ENCODE measurements at regions not wholly inside any gene's neighbourhood (a gene's known extent, or its start where the extent isn't known, plus 50 kb on each side); places are given as distances from the start of the nearest gene placed in this dataset.
"Not testable (repeated sequence)": the region's sequence is repeated elsewhere in the genome, so short reads cannot be mapped to it uniquely, and the experiment has no call there.

DNA sequence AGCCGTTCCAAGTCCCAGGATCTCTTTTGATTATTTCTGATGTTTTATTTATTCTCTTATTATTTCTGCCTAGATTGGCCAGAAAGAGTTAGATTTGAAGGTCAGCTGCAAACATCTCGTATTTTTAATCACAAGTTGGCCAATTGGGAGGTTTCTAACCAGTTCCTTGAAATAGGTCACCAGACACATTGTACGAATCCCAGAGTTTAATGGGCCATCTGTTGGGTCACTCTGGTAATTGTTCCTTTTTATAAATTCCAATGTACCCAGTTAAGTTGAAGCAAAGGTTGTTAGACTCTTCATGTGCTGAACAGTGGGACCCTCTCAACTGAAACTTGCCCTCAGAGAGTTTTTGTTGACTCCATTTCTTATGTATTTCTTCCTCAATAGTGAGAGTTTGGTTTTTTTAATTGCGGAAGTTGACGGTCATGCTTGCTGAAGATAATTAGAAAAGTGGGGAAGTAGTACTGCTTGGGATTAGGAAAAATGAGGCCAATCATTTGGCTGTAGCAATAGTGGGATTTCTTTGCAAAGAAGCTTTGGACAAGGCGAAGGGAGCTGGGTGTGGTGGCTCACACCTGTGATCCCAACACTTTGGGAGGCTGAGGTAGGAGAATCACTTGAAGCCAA lies 382.7 kb upstream of the RGS6 start:
- no peak for DNase-seq

GRCh38 chr14:71550367-71550766 lies 381.9 kb upstream of the RGS6 start:
- DNase-seq: no peak

GRCh38 chr14:71551291-71551950 lies 380.8 kb upstream of the RGS6 start:
- DNase-seq: peak; percentile 10

GRCh38 chr14:71552809-71553208 lies 379.4 kb upstream of the RGS6 start:
- DNase-seq: no peak

DNA sequence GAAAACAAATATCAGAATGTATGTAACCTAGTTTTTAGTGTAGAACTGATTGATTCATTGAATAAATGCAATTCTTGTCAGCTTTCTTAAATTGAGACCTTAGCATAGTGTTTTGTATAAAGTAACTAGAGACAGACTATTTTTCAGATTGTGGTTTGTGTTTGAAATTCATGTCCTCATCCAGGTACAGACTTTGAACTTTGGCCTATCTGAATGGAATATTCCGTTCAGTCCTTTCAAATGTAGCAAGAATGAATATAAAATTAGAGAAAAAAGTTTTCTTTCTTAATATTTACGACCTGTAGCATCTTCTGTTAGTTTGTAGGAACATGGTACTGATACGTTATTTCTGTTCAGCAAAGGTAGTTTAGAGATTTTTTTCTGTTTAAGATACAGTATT lies 378.4 kb upstream of the RGS6 start:
- DNase-seq: no peak

DNA sequence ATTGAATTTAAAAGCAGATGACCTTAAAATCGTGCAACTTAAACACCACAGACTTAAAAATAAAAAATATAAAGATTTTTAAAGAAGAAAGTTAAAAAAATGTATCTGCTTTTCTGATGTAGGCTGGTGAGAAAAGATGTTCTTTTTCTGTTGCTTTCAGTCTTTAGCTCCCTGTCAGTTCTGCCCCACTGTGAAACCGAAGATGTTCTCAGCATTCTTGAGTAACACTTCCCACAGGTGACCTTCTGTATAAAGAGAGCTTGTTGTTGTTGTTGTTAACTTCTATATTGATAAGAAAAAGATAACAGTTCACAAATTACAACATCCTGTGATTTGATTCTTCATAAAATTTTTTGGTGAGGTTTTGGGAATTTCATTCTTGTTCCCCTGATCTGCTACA lies 377.9 kb upstream of the RGS6 start:
- DNase-seq: no peak

DNA sequence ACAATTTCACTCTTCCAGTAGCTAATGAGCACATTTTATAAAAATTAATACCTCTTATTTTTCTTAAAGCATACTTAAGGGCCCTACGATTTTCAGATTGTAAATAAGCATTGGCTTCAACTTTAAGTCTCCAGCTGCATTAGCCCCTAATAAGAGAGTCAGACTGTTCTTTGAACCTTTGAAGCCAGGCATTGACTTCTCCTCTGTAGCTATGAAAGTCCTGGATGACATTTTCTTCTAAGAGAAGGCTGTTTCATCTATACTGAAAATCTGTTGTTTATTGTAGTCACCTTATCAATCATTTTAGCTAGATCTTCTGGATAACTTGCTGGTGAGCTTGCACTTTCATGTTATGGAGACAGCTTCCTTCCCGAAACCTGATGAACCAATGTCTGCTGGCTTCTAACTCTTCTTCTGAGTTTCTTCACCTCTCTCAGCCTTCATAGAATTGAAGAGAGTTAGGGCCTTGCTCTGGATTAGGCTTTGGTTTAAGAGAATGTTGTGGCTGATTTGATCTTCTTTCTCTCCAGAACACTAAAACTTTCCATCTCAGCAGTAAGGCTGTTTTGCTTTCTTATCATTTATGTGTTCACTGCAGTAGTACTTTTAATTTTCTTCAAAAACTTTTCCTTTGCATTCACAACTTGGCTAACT lies 377.1 kb upstream of the RGS6 start:
- DNase-seq: no peak

- peak; percentile 18 for DNase-seq
Measured at GRCh38 chr14:71555654-71556559, 376.3 kb upstream of the RGS6 start.

- no peak for DNase-seq
Measured at GRCh38 chr14:71556730-71557129, 375.5 kb upstream of the RGS6 start.

DNA sequence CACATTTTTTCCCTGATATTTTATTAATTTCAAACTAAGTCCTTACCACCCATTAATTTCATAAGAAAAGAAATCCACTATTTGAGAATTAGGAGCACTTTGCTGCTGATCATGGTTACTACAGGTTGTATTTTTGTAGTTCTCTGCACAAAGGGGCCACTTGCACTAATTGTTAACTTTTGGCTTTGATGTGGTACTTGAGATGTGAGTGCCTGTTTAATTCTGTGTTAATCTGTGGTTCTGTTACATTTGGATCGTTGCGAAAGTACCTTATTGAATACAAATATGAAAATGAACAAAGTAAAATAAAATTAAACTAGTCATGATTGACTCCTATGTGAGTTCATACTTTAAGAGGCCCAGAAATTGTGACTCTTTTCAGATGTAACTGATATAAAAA lies 374.9 kb upstream of the RGS6 start:
- no peak for DNase-seq

DNA sequence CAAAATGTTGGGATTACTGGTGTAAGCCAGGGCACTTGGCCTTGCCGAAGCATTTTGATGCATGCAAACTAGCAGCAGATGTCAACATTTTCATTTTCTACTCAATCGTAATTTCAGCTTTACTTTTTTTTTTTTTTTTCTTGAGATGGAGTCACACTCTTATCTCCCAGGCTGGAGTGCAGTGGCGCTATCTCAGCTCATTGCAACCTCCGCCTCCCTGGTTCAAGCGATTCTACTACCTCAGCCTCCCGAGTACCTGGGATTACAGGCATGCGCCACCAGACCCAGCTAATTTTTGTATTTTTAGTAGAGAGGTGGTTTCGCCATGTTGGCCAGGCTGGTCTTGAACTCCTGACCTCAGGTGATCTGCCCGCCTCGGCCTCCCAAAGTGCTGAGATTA lies 373.3 kb upstream of the RGS6 start:
- not testable (repeated sequence) for DNase-seq

- no peak for DNase-seq
Measured at GRCh38 chr14:71560751-71561150, 371.5 kb upstream of the RGS6 start.

GRCh38 chr14:71563492-71564153 lies 368.6 kb upstream of the RGS6 start:
- DNase-seq: no peak

DNA sequence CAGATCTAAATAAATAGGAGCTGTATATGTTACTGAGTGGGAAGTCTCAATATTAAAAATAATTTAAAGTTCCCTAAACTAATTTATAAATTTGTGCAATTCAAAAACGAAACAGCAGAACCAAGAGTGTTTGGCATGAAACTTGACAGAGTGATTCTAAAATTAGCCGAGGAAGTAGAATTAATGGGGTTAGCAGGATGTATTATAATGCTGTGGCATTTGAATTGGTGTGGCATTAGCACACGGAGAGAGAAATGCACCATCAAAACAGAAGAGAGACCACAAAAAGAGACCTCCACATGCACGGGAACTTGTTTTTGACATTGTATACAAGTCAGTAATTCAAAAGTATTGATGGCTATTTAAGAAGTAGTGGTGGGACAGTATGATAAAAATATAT lies 366.0 kb upstream of the RGS6 start:
- DNase-seq: no peak

DNA sequence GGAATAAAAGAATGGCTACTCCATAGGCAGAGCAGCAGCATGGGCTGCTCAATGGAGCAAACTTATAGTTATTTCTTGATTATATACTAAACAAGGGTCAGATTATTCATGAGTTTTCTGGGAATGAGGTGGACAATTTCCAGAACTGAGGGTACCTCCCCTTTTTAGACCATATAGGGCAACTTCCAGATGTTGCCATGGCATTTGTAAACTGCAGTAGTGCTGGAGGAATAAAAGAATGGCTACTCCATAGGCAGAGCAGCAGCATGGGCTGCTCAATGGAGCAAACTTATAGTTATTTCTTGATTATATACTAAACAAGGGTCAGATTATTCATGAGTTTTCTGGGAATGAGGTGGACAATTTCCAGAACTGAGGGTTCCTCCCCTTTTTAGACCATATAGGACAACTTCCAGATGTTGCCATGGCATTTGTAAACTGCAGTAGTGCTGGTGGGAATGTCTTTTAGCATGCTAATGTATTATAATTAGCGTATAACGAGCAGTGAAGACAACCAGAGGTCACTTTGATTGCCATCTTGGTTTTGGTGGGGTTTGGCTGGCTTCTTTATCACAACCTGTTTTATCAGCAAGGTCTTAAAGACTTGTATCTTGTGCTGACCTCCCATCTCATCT lies 364.6 kb upstream of the RGS6 start:
- not testable (repeated sequence) for DNase-seq

DNA sequence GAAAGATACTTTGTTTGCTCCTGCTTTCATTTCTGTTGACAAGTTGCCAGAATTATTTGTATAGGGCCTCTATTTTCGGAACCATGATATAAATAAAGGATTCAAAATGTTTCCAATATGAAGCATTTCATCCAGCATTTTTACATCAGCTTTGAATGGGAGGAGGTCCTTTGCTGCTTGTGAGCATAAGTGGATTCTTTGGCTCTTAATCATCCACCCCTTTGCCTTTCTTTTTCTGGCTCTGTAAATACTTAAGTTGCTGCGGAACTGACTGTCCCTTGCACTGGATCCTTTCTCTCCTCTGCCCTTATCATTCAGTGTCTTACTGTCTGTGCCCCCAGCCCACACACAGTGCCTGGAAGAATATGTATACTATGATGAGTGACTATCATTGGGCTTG lies 357.3 kb upstream of the RGS6 start:
- DNase-seq: peak; percentile 71

GRCh38 chr14:71576472-71576871 lies 355.8 kb upstream of the RGS6 start:
- no peak for DNase-seq

GRCh38 chr14:71579331-71579730 lies 352.9 kb upstream of the RGS6 start:
- DNase-seq: no peak

DNA sequence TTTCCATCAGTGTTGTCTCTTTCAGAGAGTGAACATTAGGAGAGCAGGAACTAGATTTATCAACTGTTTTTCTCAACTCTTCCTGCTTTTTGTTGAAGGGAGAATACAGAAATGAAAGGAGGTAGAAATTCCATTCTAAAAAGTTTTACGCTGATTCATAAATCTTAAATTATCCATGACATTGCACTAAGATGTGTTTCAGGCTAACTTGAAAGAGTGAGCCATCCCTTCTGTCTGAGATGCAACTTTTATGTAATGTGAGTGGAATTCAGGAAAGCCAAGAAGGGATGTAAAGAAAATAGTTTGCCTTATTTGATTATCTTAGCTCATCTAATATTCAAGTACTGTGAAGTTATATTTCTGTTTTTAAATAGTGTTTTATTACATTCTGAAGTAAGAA lies 349.5 kb upstream of the RGS6 start:
- DNase-seq: peak; percentile 56

GRCh38 chr14:71583194-71583593 lies 349.0 kb upstream of the RGS6 start:
- no peak for DNase-seq

DNA sequence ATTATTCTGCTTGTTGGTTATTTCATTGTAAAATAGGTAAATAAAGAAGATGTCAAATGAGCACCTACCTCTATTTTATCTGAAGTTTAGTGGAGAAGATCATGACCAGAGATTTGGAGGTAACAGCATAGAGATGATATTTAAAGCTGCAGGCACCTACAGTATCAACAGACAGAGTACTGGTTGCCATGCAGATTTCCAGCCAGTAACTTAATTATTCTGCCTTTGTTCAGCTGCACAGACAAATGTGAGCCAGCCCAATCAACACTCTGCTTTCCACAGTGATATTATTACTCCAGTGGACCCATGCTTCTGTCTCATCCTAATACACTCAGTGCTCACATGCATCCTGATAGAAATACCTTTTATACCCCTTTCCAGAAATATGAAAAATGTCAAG lies 348.5 kb upstream of the RGS6 start:
- no peak for DNase-seq

DNA sequence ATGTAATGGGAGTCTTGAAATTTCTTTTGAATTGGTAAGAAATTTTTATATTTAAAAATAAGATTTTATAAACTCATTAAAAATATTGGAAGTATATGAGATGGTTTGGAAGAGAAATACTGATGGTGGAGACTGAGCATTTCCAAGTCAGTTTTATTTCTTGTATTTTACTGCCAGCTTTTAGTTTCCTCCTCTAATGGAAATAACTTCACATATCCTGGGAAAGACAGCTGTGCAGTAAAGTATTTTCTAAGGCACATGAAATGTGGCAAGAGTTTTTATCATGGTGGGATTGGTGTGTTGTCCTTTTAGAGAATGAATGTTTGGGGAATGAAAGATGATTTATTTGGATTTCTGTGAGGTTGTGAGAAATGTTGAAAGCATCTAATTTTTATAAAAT lies 346.9 kb upstream of the RGS6 start:
- DNase-seq: no peak
